Vagina (tissue), 2 donors: ENCODE measurements at regions not wholly inside any gene's neighbourhood (a gene's known extent, or its start where the extent isn't known, plus 50 kb on each side); places are given as distances from the start of the nearest gene placed in this dataset.

ENCODE experiments used
- CTCF ChIP-seq, 3 experiments: fragments of 450-650 bp in 2 of 3; fragments of 200-600 bp in 1 of 3; sonication (generic) in 1 of 3; IDR thresholded peaks; one replicate each; pipeline ENCODE4 v1.5.1; 2017 to 2019; ENCODE audit warnings: antibody characterized with exemption in 3 of 3, mild to moderate bottlenecking in 2 of 3, moderate library complexity in 2 of 3
- POLR2AphosphoS5 ChIP-seq, 2 donors: sonication (generic); formaldehyde crosslinking; IDR thresholded peaks; one replicate each; pipeline ENCODE4 v1.9.0; 2017; ENCODE audit warnings: antibody characterized with exemption in 2 of 2, mild to moderate bottlenecking in 2 of 2, low read depth in 1 of 2; ENCODE audit not compliant: insufficient read depth in 1 of 2

- TF ChIP-seq CTCF (IDR thresholded peaks at IDR 0.05) (no peak), POLR2AphosphoS5 (IDR thresholded peaks at IDR 0.05; ENCODE audit: insufficient read depth in 1 of 2, low read depth in 1 of 2) (no peak)
These were observed 178.8 kb upstream of the ST6GAL2 start for GRCh38 chr2:107064750-107065149.
